Body of pancreas (tissue), 4 donors: ENCODE measurements at regions not wholly inside any gene's neighbourhood (a gene's known extent, or its start where the extent isn't known, plus 50 kb on each side); places are given as distances from the start of the nearest gene placed in this dataset.

Experiments
- ATAC-seq: fragments of 150-250 bp; one replicate; pipeline ENCODE4 v1.9.1; 2016
- DNase-seq, 4 donors: peaks; one replicate each; pipeline ENCODE4 v3.0.0-alpha.2; 2019
- H3K27ac ChIP-seq, 4 donors: fragments of 200-600 bp; sonication (generic); 1 replicate in 3 of 4; 2 replicates in 1 of 4; pipeline versions ENCODE4 v1.5.1 to v1.6.1; 2016 to 2019; ENCODE audit warnings: mild to moderate bottlenecking in 1 of 4, mixed read lengths in 1 of 4, moderate library complexity in 1 of 4
- H3K27me3 ChIP-seq, 2 donors: fragments of 200-600 bp; sonication (generic); one replicate each; pipeline ENCODE4 v1.6.0; 2016; ENCODE audit warnings: mild to moderate bottlenecking in 1 of 2
- H3K36me3 ChIP-seq, 2 donors: fragments of 200-600 bp; sonication (generic); replicated peaks in 1 of 2; 2 replicates each; pipeline ENCODE4 v1.5.1; 2016; ENCODE audit warnings: low read depth in 2 of 2; ENCODE audit not compliant: insufficient read depth in 1 of 2
- H3K4me1 ChIP-seq: fragments of 200-600 bp; sonication (generic); one replicate; pipeline ENCODE4 v1.6.0; 2016
- H3K4me3 ChIP-seq, 2 donors: fragments of 200-600 bp; sonication (generic); 1 replicate in 1 of 2; 2 replicates in 1 of 2; pipeline ENCODE4 v1.5.1; 2016 to 2019
- H3K9me3 ChIP-seq, 3 donors: fragments of 200-600 bp; sonication (generic); 1 replicate in 2 of 3; 2 replicates in 1 of 3; pipeline ENCODE4 v1.5.1; 2016
- POLR2A ChIP-seq, 3 donors: fragments of 450-650 bp; IDR thresholded peaks; one replicate each; pipeline ENCODE4 v1.6.1; 2016; ENCODE audit warnings: antibody characterized with exemption in 3 of 3, mild to moderate bottlenecking in 2 of 3
- WGBS, 2 donors: methylation state at CpG; one replicate each; pipeline ENCODE4 v1.1.5; 2017; 5-methylcytosine and 5-hydroxymethylcytosine counted together
- intact Hi-C: fragments of 100-400 bp; cut with DNase I; formaldehyde crosslinking; loops from one replicate; pipeline ENCODE4 v1.15.1; 2023
- TF ChIP-seq, protein P1 (sequence below), 7 experiments: fragments of 450-650 bp in 4 of 7; fragments of 200-600 bp in 3 of 7; sonication (generic) in 3 of 7; IDR thresholded peaks; one replicate each; pipeline ENCODE4 v1.5.1; 2016 to 2019; ENCODE audit warnings: antibody characterized with exemption in 7 of 7

DNA sequence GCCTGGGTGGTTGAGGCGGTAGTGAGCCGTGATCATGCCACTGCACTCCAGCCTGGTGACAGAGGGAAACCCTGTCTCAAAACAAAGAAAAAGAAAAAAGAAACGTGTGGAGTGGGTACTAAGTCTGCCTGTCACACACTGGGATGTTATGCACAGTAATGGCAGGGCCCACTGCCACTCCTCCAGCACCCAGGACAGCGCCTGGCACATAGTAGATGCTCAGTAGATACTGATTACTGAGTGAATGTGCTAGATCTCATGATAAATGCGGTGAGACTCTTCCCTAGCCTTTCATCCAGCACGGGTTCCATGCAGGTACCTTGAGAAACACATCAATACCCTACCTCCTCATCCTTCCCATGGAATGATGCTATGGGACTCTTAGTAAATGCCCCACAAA lies 87.4 kb upstream of the HSPA9 start:
- ATAC-seq (no peak), DNase-seq (peak in 1 of 4 donors; percentile 4)
- Histone ChIP-seq H3K4me1 (no peaks in the 10 kb centered on the region), H3K4me3 (no peak overlapping the region), H3K27me3 (no peaks in the 10 kb centered on the region), H3K36me3 (no peaks in the 10 kb centered on the region), H3K9me3 (no peaks in the 10 kb centered on the region), H3K27ac (no peak overlapping the region)
- intact Hi-C loops, result no loop called here
- no peak for TF ChIP-seq POLR2A (IDR thresholded peaks at IDR 0.05)
- TF ChIP-seq, protein P1, sequence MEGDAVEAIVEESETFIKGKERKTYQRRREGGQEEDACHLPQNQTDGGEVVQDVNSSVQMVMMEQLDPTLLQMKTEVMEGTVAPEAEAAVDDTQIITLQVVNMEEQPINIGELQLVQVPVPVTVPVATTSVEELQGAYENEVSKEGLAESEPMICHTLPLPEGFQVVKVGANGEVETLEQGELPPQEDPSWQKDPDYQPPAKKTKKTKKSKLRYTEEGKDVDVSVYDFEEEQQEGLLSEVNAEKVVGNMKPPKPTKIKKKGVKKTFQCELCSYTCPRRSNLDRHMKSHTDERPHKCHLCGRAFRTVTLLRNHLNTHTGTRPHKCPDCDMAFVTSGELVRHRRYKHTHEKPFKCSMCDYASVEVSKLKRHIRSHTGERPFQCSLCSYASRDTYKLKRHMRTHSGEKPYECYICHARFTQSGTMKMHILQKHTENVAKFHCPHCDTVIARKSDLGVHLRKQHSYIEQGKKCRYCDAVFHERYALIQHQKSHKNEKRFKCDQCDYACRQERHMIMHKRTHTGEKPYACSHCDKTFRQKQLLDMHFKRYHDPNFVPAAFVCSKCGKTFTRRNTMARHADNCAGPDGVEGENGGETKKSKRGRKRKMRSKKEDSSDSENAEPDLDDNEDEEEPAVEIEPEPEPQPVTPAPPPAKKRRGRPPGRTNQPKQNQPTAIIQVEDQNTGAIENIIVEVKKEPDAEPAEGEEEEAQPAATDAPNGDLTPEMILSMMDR (IDR thresholded peaks at IDR 0.05), result no peak
- 83 to 89% methylated on average over 6 of the region's 6 CpGs for WGBS, 2 donors

DNA sequence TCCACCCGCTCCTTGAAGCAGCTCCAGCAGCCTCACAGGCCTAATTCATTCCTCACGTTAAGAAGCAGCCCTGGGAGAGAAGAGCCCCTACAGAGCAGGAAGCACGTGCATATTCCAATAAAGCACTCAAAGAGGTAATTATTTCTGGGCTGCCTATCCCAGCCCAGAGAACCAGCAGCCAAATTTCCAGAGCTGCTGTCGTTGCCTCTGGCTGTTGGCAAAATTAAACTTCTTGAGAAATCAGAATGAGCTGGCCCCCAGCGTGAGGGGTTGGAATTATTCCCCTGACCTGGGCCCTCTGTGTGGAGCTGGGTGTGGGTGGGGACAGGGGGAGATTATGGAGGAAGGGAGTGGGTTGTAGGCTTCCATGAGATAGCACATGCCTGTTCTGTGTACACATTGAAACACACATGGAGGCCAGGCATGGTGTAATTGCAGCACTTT lies 86.8 kb upstream of the HSPA9 start:
- intact Hi-C loops, result no loop called here
- H3K9me3 ChIP-seq, result no peaks in the 10 kb centered on the region
- no peaks in the 10 kb centered on the region for H3K36me3 ChIP-seq
- no peaks in the 10 kb centered on the region for H3K4me1 ChIP-seq
- ATAC-seq (no peak), DNase-seq (peak in 1 of 4 donors; percentile 0)
- TF ChIP-seq, protein P1 (IDR thresholded peaks at IDR 0.05), result no peak
- H3K27me3 ChIP-seq, result no peaks in the 10 kb centered on the region
- 70 to 100% methylated on average over 1 to 5 of the region's 5 CpGs for WGBS, 2 donors
- H3K27ac ChIP-seq, result no peak overlapping the region
- H3K4me3 ChIP-seq, result no peak overlapping the region

DNA sequence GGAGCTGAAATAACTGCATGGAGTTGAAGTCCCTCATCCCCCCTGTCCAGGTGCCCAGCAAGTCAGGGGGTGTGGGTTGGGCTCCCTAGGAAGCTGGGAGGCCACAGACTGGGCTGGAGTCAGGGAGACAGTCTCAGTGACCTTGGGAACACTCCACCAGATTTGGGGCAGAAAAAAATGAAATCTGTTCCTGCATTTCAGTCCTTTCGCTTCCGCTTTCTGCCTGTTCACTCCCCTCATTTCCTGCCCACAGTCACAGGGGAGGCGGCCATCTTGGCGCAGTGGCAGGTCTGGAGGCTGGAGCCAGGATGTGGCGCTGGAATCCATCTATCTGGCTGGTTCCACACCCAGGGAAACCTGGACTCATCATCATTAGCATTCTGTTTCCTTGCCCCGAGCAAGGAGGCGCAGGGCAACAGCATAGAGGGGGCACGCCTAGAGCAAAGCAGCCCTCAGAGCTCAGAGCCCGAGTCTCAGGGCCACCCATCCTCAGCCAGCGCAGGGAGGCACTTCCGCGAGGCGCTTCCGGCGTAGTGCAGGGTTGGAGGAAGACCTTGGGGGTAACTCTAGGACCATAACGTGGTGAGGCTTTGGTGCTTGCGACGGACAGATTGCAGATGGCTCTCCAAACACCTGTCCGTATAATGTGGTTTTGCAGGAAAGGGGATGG lies 86.2 kb upstream of the HSPA9 start:
- no peak overlapping the region for H3K4me3 ChIP-seq
- peak in 1 of 4 donors; percentile 2 for DNase-seq
- no peak overlapping the region for H3K27ac ChIP-seq
- 88 to 94% methylated on average over 19 of the region's 19 CpGs for WGBS, 2 donors
- no peaks in the 10 kb centered on the region for H3K4me1 ChIP-seq
- no peak for TF ChIP-seq POLR2A (IDR thresholded peaks at IDR 0.05)
- TF ChIP-seq, protein P1 (IDR thresholded peaks at IDR 0.05), result no peak
- H3K27me3 ChIP-seq, result no peaks in the 10 kb centered on the region
- ATAC-seq, result no peak
- no peaks in the 10 kb centered on the region for H3K36me3 ChIP-seq
- H3K9me3 ChIP-seq, result no peaks in the 10 kb centered on the region
- intact Hi-C loops, result no loop called here

DNA sequence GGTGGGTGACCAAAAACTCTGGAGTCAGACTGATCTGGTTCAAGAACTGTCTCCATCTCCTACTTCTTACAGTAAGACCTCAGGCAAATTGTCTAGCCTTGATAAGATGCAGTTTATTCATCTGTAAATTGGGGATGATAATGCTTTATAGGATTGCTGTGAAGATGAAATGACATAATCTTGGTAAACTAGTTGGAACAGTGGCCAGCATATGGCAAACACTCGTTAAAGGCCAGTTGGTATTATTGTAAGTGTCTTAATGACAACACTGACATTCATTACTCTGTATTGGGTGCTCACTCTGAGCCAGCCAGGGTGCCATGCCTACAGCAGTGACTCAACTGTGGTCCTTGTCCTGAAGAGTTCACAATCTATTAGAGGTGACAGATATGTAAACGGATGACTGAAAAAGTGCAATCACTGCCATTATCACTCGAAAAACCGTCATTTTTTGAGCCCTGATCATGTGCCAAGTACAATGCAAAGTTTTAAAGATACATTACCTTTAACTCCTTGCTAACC lies 84.9 kb upstream of the HSPA9 start:
- Histone ChIP-seq H3K36me3 (no peaks in the 10 kb centered on the region), H3K4me1 (no peaks in the 10 kb centered on the region), H3K27ac (no peak overlapping the region), H3K27me3 (no peaks in the 10 kb centered on the region), H3K4me3 (no peak overlapping the region), H3K9me3 (no peaks in the 10 kb centered on the region)
- ATAC-seq (no peak), DNase-seq (peak in 1 of 4 donors; percentile 1)
- TF ChIP-seq, protein P1 (IDR thresholded peaks at IDR 0.05), result no peak
- TF ChIP-seq POLR2A (IDR thresholded peaks at IDR 0.05), result no peak
- WGBS, 2 donors, result 37 to 41% methylated on average over 4 of the region's 4 CpGs
- intact Hi-C loops, result no loop called here

DNA sequence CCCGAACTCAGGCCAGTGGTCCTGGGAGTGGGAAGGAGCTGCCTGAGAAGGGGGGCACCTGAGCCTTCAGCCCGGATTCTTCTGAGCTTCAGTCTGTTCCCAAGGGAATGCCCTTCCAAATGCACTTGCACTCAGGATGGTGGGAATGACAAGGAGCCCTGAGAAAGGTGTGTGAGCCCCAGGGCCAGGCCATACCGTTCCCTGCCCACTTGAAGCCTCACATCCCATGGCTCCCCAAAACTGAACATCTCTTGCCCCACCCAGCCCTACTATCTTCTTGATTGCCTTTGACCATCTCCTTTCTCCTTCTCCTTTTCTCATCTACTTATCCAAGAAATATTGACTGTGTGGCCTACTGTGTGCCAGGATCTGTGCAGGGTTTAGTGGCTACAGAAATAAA lies 84.4 kb upstream of the HSPA9 start:
- no peaks in the 10 kb centered on the region for H3K36me3 ChIP-seq
- DNase-seq, result peak in 1 of 4 donors; percentile 0
- ATAC-seq, result no peak
- TF ChIP-seq, protein P1 (IDR thresholded peaks at IDR 0.05), result no peak
- no peak for TF ChIP-seq POLR2A (IDR thresholded peaks at IDR 0.05)
- no peaks in the 10 kb centered on the region for H3K9me3 ChIP-seq
- H3K27ac ChIP-seq, result no peak overlapping the region
- intact Hi-C loops, result no loop called here
- no peaks in the 10 kb centered on the region for H3K4me1 ChIP-seq
- 76 to 81% methylated on average over 3 of the region's 3 CpGs for WGBS, 2 donors
- no peak overlapping the region for H3K4me3 ChIP-seq
- no peaks in the 10 kb centered on the region for H3K27me3 ChIP-seq
